Caki2 (cell line): ENCODE measurements at regions not wholly inside any gene's neighbourhood (a gene's known extent, or its start where the extent isn't known, plus 50 kb on each side); places are given as distances from the start of the nearest gene placed in this dataset.

Experiments used
- DNase-seq: peaks from one replicate; pipeline ENCODE4 v3.0.0-alpha.2; 2015; ENCODE audit warnings: low read depth
- in situ Hi-C: cut with HindIII; loops from 2 replicates; pipeline ENCODE4 v1.10.0; 2016; ENCODE audit warnings: low sequenced_read_pairs, low pct_unique_long_range_greater_than_20kb, mixed read lengths

DNA sequence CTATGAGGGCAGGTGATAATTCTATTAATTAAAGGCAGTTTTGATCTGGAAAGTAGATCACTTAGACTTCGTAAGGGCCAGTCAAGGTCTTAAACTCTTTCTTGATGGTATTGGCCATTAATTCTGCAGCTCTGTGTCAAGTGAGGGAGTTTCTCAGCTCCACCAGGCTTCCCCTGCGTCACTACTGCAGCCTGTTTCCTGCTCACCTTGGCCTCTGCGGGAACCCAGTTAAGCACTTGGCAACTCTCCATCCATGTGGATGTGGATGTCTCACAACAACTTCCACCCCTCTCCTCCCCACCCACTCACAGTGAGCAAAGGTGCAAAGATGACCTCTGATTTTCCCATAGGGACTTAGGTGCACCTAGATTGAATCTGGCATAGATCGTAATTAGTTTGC lies 191.6 kb downstream of the PLK2 start:
- in situ Hi-C loops: no loop called here
- DNase-seq: no peak

GRCh38 chr5:58266402-58266801 lies 193.5 kb downstream of the PLK2 start:
- no peak for DNase-seq
- in situ Hi-C loops: no loop called here

GRCh38 chr5:58265246-58265930 lies 194.5 kb downstream of the PLK2 start:
- no peak for DNase-seq
- in situ Hi-C loops: no loop called here

GRCh38 chr5:58264276-58264675 lies 195.6 kb downstream of the PLK2 start:
- in situ Hi-C loops: no loop called here
- no peak for DNase-seq

DNA sequence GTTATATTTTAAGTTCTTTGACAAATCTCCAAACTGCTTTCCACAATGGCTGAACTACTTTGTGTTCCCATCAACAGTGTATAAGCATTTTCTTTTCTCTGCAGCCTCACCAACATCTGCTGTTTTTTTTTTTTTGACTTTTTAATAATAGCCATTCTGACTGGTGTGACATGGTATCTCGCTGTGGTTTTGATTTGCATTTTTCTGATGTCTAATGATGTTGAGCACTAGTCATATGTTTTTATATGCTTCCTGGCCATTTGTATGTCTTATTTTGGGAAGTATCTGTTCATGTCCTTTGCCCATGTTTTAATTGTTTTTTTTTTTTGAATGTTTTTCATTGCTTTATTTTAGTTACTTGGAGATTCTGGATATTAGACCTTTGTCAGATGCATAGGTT lies 196.6 kb downstream of the PLK2 start:
- no peak for DNase-seq
- in situ Hi-C loops: no loop called here

DNA sequence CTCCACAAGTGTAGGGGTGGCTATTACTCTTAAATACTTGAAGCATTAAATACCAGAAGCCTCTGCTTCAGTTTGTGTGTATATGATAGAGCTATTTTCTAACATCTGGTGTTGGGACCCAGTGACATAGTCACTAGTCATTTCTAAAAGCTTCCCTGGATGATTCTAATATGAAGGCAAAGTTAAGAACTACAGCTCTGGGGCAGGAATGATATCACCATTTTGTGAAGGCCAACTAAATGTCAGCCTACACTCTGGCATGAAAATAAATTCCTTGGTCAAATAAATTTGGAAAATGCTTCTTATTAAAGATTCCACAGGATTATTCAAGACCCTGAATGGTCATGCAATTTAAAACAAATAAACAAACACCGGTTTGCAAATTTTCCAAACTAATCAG lies 197.7 kb downstream of the PLK2 start:
- no peak for DNase-seq
- in situ Hi-C loops: no loop called here

DNA sequence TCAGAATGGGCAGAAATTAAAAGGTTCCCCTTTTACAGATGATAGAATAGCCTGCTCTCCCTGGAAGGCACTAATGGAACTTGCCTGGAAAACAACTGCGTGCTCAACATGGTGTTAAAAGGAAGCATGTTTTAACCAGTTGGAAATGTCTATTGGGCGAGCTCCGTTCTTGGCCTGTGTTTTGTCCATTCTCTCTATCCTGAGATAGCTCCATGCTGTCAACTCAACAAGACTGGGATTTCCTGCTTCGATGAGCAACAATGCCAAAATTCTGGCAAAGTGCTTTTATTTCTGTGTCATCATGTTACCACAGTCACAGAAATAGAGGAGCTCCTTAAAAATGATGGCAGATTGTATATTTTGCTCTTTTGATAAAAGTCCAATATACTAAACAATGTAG lies 198.3 kb downstream of the PLK2 start:
- no peak for DNase-seq
- in situ Hi-C loops: no loop called here

DNA sequence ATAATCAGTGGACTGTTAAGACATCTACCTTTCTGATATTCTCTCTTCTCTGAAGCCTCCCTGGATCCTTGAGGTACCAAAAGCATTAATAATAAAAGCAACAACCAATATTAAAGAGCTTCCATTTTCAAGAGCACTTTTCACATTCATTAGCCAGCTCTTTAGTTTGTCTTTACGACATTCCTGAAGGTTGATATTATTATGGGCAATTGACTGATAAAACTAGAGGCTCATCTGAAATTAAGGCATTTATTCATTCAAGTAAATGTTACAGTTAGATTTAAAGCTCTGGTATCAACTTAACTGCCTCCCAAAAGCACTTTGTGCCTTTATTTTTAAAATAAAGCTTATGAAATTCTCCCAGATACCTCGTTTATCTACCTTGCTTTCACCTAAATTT lies 199.6 kb downstream of the PLK2 start:
- in situ Hi-C loops: no loop called here

DNA sequence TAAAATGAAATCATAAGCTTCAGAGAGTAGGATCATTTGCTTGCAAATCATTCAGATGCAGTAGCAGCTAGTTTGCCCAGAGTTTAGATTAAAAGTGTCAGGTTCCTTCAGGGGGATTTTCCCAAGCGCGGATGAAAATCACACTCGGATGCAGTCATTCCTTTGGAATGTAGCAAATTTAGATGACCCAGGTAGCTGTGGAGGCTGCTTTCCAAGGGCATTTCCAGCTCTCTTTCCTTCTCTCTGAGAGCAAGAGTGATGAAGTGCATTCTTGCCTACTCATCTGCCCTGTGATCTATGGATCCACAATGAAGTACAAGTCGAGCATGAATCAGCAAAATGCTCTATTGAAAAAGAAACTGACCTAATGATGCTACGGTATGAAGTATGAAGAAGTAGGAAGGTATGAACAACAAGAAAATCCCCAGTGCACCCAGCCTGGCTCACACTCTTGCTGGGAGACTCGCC lies 200.2 kb downstream of the PLK2 start:
- DNase-seq: peak; percentile 99
- in situ Hi-C loops: no loop called here

More for the DNA sequence above, 199.6 kb downstream of the PLK2 start:
- DNase-seq: no peak

DNA sequence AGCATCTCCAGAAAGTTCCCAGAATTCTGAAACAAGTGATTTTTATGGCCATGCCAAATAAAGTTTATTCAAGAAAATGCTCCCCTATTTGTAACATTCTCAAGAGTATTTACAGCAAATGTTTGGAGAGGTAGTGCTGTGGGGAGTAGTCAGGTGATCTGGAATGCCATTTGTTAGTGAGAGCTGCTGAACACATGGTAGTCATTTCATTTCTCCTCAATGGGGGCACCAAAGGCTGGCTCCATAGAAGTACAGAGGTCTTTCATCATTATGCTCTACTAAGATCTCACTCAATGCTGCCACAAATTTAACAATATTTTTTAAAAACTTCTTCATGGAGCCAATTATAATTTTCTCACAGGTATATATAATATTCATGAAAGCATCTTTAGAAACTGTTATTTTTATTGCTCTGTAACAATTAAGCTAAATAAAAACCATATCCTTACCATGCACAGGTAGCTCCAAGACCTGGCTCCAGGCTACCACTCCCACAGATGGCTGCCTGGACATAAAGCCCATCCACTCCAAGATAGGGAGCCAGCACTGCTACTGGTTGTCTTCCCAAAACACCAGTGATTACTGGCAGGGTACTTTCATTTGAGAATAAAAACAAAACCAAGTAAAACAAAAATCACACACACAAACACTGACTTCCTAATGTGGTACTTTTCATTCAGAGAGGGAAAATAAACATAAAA lies 200.8 kb downstream of the PLK2 start:
- peak; percentile 56 for DNase-seq
- in situ Hi-C loops: no loop called here

DNA sequence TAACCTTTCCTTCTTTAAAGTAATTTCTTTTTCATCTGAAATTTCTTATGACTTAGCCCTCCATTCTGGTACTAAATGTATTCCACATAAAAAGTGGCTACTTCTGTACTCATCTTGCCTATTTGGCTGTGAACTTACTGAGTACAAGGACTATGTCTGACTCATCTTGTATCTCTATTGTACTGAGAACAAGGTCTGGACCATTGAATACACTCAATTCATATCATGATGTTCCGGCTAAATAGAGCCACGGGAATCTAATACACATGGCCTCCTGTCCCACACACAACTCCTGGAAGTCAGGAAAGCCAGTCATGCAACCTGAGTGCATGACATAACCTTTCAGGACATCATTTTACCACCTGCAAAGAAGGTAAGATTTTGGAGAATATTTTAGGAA lies 203.9 kb downstream of the PLK2 start:
- in situ Hi-C loops: no loop called here
- DNase-seq: no peak

DNA sequence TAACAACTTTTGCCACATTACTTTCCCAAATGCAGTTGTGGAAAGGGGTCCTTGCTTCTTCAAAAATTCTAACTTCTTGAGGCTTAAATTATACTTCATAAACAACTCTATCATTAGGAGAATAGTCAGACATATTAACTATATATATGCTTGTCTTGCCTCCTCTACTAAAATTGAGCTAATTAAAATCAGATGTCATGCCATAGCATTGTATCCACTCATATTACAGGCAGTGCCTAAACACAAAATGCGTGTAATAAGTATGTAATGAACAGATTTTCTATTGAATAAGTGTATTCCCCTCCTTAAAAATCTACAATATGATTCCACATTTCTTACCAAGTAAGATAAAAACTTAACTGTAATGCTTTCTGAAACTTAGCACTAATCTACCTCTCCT lies 204.5 kb downstream of the PLK2 start:
- no peak for DNase-seq
- in situ Hi-C loops: no loop called here

GRCh38 chr5:58248221-58248620 lies 211.7 kb downstream of the PLK2 start:
- in situ Hi-C loops: no loop called here

DNA sequence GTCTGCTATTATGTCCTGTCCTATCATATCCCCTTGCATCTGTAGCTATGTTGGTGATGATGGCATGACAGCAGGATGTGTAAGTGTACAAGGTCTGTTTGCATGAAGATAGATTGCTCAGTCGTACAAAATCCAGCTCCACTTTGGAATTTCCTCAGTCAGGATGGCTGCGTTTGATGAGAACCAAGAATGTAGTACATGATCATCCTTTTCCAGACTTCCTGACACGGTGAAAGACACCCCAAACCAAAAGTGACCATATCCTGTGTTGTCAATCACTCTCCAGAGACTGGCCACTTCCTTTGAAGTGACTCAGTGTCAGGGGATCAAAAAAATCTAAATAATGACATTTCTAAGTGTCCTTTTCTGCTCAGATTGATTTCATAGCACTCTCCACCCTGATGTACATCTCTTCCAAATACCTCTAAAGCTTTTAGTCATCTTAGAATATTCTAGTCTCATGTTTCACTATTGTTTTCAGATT lies 213.4 kb downstream of the PLK2 start:
- no peak for DNase-seq
- in situ Hi-C loops: no loop called here

More at GRCh38 chr5:58248221-58248620, 211.7 kb downstream of the PLK2 start:
- DNase-seq: no peak

DNA sequence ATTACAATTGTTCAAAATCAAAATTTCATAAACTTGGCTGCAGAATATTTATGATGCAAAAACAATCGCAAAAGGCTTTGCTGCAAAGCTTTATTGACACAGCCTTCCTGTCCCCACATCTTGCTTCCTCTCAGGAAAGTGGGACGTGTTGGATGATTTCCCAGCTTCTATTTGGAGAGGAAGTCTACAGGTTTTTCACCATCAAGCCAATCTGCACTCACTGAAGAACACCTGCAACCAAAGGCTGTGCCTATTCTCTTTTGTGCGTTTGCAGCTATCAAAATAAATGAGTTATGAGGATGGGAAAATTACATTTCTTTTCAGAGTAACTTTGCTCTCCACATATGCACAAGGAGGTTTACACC lies 214.4 kb downstream of the PLK2 start:
- no peak for DNase-seq
- in situ Hi-C loops: no loop called here

DNA sequence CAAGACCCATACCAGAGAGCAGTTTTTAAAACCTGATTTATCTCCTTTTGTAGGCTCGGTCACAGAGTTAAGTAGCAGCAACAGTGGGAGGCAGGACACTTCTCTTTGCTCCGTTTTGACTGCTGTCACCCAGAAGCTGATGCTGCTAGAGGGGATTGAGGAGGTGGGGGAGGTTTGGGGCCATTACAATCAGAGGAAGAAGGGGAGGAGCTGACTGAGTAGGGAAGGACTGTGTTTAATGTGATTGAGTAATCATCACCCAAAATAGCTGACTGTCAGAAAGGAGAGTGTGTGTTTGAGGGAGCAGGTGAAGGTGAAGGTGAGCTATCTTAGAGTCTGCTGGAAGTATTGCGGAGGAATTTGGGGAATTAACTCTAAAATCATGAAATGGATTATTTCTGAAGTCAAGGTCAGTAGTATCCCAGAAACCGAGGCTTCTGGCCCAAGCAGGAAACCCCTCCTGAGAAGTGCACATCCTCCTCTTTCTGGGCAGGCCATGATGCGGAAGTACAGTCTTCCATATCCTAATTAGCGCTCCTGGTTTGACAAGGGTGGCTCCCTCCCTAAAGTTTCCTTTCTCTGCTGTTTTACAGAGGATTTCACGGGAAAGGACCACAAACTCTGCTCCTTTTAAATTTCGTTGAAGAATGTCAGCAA lies 214.9 kb downstream of the PLK2 start:
- no peak for DNase-seq
- in situ Hi-C loops: no loop called here

- peak; percentile 84 for DNase-seq
- in situ Hi-C loops: no loop called here
These were observed 218.5 kb downstream of the PLK2 start for GRCh38 chr5:58241389-58241788.

GRCh38 chr5:58240322-58240721 lies 219.6 kb downstream of the PLK2 start:
- DNase-seq: peak; percentile 62
- in situ Hi-C loops: no loop called here

GRCh38 chr5:58239731-58240130 lies 220.2 kb downstream of the PLK2 start:
- peak; percentile 31 for DNase-seq
- in situ Hi-C loops: no loop called here
